Neutrophil (primary cell): ENCODE measurements at regions not wholly inside any gene's neighbourhood (a gene's known extent, or its start where the extent isn't known, plus 50 kb on each side); places are given as distances from the start of the nearest gene placed in this dataset.

Experiments used
- H3K27ac ChIP-seq: fragments of 200-600 bp; sonication (generic); 2 replicates; pipeline ENCODE4 v1.5.1; 2016; ENCODE audit warnings: mild to moderate bottlenecking, moderate library complexity
- H3K27me3 ChIP-seq: fragments of 200-600 bp; sonication (generic); 2 replicates; pipeline ENCODE4 v1.6.0; 2016; ENCODE audit warnings: mild to moderate bottlenecking
- H3K36me3 ChIP-seq: fragments of 200-600 bp; sonication (generic); 2 replicates; pipeline ENCODE4 v1.5.1; 2017
- H3K4me1 ChIP-seq, 2 experiments: fragments of 200-600 bp in 1 of 2; sonication (generic) in 1 of 2; 1 replicate in 1 of 2; 2 replicates in 1 of 2; pipeline versions ENCODE4 v1.5.1 to v1.6.1; 2013 to 2016; ENCODE audit warnings: low read depth in 1 of 2, low read length in 1 of 2, mild to moderate bottlenecking in 1 of 2, moderate library complexity in 1 of 2; ENCODE audit not compliant: control insufficient read depth in 1 of 2, insufficient read depth in 1 of 2
- H3K4me3 ChIP-seq, 2 experiments: fragments of 200-600 bp in 1 of 2; sonication (generic) in 1 of 2; 1 replicate in 1 of 2; 2 replicates in 1 of 2; pipeline ENCODE4 v1.5.1; 2013 to 2016; ENCODE audit warnings: low read depth in 1 of 2, low read length in 1 of 2, mild to moderate bottlenecking in 1 of 2, moderate library complexity in 1 of 2
- H3K9me3 ChIP-seq: fragments of 200-600 bp; sonication (generic); 2 replicates; pipeline ENCODE4 v1.5.1; 2016
- CTCF ChIP-seq: fragments of 200-600 bp; sonication (generic); IDR thresholded peaks from 2 replicates; pipeline ENCODE4 v1.5.1; 2016; ENCODE audit warnings: antibody characterized with exemption

- TF ChIP-seq CTCF = no peak
- Histone ChIP-seq H3K9me3 (no peaks in the 10 kb centered on the region), H3K4me1 (no peaks in the 10 kb centered on the region), H3K27ac (no peak overlapping the region), H3K27me3 (peaks cover 5% of the 10 kb centered on the region), H3K36me3 (no peaks in the 10 kb centered on the region), H3K4me3 (no peak overlapping the region)
These were observed 153.7 kb upstream of the DAPK1 start for GRCh38 chr9:87343816-87344430.

- Histone ChIP-seq H3K36me3 (no peaks in the 10 kb centered on the region), H3K4me1 (no peaks in the 10 kb centered on the region), H3K9me3 (no peaks in the 10 kb centered on the region), H3K4me3 (no peak overlapping the region), H3K27ac (no peak overlapping the region), H3K27me3 (peaks cover 4% of the 10 kb centered on the region)
- no peak for TF ChIP-seq CTCF
These were observed 151.5 kb upstream of the DAPK1 start for GRCh38 chr9:87346061-87346665.

GRCh38 chr9:87350915-87351314, 146.8 kb upstream of the DAPK1 start:
- H3K4me3 ChIP-seq = no peak overlapping the region
- H3K4me1 ChIP-seq = no peaks in the 10 kb centered on the region
- H3K9me3 ChIP-seq = no peaks in the 10 kb centered on the region
- H3K27ac ChIP-seq = no peak overlapping the region
- no peaks in the 10 kb centered on the region for H3K27me3 ChIP-seq
- no peaks in the 10 kb centered on the region for H3K36me3 ChIP-seq
- no peak for TF ChIP-seq CTCF

GRCh38 chr9:87353301-87353700, 144.4 kb upstream of the DAPK1 start:
- no peak overlapping the region for H3K27ac ChIP-seq
- H3K4me1 ChIP-seq = no peaks in the 10 kb centered on the region
- no peaks in the 10 kb centered on the region for H3K9me3 ChIP-seq
- no peaks in the 10 kb centered on the region for H3K36me3 ChIP-seq
- H3K4me3 ChIP-seq = no peak overlapping the region
- no peak for TF ChIP-seq CTCF
- H3K27me3 ChIP-seq = no peaks in the 10 kb centered on the region

- no peak for TF ChIP-seq CTCF
These were observed 143.5 kb upstream of the DAPK1 start for GRCh38 chr9:87354147-87354546.

More at GRCh38 chr9:87354147-87354546, 143.5 kb upstream of the DAPK1 start:
- Histone ChIP-seq H3K27ac (no peak overlapping the region), H3K27me3 (no peaks in the 10 kb centered on the region), H3K9me3 (no peaks in the 10 kb centered on the region), H3K36me3 (no peaks in the 10 kb centered on the region), H3K4me3 (no peak overlapping the region), H3K4me1 (no peaks in the 10 kb centered on the region)
